GM19023 (cell line): ENCODE measurements at regions not wholly inside any gene's neighbourhood (a gene's known extent, or its start where the extent isn't known, plus 50 kb on each side); places are given as distances from the start of the nearest gene placed in this dataset.

Experiments
- ATAC-seq: cut with Tn5 transposase; IDR thresholded peaks from one replicate; pipeline ENCODE4 v1.9.1; 2021; ENCODE audit warnings: mild to moderate bottlenecking, moderate library complexity; ENCODE audit not compliant: unreplicated experiment

DNA sequence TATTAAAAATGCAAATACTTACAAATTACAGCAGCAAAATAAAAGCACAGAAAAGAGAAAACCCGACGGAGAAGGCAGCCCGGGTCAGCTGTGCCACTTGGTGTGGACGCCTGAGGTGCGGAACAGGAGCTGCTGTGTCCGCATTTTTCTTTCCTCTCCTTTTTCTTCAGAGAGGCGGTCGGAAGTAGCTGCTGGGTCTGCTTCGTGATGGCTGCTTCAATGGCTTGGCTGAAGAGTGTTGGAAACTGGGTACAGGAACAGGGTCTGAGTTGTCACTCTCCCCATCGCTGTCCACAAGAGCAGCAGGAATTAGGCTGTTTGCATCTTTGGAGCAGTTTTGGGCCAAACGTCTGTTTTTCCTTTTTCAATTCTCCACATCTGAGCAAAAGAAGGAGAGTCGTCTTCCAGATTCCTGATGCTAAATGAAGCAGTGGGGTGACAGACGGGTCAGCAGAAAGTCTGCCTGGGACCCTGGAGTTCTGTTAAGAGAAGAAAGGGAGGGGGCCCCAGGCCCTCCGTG lies 53.5 kb upstream of the ARL8B start:
- no peak for ATAC-seq

DNA sequence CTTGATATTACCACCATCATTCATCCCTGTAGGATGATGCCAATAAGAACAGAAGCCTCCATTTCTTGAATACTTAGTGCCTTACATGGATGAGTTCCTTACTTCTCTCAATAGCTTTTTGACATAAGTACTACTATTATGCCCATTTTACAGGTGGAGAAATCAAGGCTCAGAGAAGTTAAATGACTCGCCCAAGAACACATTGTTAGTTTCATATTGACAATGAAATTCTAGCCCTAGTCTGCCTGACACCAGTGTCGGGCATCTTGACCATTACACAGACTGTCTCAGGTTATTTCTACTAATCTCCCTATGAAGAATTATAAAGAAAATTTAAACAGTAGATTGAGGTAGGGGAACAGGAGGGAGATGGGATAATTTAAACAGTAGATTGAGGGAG lies 52.5 kb upstream of the ARL8B start:
- ATAC-seq = no peak

DNA sequence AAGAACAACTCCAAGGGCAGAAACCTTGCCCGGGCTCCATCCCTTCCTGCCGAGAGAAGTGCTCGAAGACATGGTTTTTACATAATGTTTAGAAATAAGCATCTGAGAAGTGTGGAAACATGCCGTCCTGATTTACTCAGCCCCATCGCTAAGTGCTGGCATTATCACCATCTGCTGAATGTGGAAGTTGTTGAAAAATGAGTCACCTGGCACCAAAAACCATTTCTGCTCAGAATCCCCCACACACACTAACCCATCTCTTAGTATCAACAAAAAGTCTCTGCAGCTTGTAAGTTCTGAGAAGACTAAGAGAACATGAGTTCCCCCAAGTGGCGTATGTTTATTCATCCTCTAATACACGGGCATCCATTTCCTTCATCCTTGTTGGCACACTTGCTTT lies 51.0 kb upstream of the ARL8B start:
- ATAC-seq = no peak

DNA sequence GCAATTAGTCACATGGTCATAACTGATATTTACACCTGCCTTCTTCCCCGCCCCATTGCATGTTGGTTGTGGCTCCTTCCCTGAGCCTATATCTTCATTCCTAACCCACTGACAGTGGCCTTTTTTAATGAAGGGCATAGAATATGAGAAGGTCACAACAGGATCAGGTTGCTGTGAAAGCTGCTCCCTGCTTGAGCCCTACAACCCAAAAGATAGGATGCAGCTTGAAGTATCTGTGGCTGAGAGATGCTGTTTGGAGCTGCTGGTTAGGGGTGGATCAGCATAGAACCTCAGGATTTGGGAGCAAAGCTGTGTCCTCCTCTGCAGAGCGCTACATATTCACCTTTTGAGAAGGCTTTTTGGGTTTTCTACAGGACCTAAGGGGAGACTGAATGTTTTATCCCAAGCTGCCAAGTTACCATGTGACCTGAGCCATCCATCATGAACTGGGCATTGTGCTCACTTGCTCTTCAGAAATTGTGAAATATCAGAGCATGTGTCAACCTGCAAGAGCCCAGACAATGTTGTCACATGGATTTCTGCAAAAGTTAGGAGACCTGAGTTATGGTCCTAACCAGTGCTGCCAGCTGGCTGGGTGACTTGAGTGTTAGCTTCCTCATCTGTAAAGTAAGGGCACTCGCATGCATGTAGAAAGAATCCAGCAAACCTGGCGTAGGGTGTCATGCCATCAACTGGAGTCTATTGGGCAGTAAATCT lies 49.8 kb upstream of the ARL8B start:
- no peak for ATAC-seq
